GM06990 (cell line): ENCODE measurements at regions not wholly inside any gene's neighbourhood (a gene's known extent, or its start where the extent isn't known, plus 50 kb on each side); places are given as distances from the start of the nearest gene placed in this dataset.

Experiments used
- DNase-seq: peaks from one replicate; pipeline ENCODE4 v3.0.0-alpha.2; 2011; ENCODE audit not compliant: insufficient read length; ENCODE audit errors: extremely low read depth
- H3K27me3 ChIP-seq: replicated peaks from 2 replicates; pipeline ENCODE4 v1.6.0; 2011; ENCODE audit warnings: low read length; ENCODE audit not compliant: control insufficient read depth, insufficient read depth
- H3K36me3 ChIP-seq: 2 replicates; pipeline ENCODE4 v1.5.1; 2011; ENCODE audit warnings: low read length; ENCODE audit not compliant: control insufficient read depth, insufficient read depth
- H3K4me3 ChIP-seq: replicated peaks from 2 replicates; pipeline ENCODE4 v1.5.1; 2011; ENCODE audit warnings: low read depth, mild to moderate bottlenecking, control low read depth, low read length
- TF ChIP-seq, protein P1 (sequence below): IDR thresholded peaks from 2 replicates; pipeline ENCODE4 v1.5.1; 2011; ENCODE audit warnings: low read length, control low read depth, mild to moderate bottlenecking, inconsistent platforms; ENCODE audit not compliant: insufficient read depth, poor library complexity, severe bottlenecking

- Histone ChIP-seq H3K4me3 (no peak overlapping the region), H3K27me3 (no peaks in the 10 kb centered on the region), H3K36me3 (no peaks in the 10 kb centered on the region)
- no peak for DNase-seq
- TF ChIP-seq, protein P1, sequence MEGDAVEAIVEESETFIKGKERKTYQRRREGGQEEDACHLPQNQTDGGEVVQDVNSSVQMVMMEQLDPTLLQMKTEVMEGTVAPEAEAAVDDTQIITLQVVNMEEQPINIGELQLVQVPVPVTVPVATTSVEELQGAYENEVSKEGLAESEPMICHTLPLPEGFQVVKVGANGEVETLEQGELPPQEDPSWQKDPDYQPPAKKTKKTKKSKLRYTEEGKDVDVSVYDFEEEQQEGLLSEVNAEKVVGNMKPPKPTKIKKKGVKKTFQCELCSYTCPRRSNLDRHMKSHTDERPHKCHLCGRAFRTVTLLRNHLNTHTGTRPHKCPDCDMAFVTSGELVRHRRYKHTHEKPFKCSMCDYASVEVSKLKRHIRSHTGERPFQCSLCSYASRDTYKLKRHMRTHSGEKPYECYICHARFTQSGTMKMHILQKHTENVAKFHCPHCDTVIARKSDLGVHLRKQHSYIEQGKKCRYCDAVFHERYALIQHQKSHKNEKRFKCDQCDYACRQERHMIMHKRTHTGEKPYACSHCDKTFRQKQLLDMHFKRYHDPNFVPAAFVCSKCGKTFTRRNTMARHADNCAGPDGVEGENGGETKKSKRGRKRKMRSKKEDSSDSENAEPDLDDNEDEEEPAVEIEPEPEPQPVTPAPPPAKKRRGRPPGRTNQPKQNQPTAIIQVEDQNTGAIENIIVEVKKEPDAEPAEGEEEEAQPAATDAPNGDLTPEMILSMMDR, result no peak
These were observed 120.3 kb upstream of the CCDC54 start for GRCh38 chr3:107256963-107257362.

DNA sequence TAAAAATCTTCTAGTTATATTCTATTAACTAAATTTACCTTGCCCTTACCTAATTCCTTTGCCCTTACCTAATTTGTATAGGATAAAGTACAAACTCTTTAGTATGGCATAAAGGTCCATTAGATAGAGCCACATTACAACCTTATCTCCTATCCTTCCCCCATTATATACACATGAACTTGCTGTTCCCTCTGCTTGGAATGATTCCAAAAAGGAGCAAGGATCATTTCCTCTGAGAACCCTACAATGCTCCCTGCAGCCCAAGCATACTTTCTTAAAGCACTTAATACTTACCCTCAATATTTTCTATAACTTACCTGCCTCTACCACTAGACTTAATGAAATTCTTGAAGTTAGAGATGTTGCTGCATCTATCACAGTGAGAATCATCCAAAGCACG lies 118.9 kb upstream of the CCDC54 start:
- DNase-seq, result no peak
- Histone ChIP-seq H3K4me3 (no peak overlapping the region), H3K27me3 (no peaks in the 10 kb centered on the region), H3K36me3 (no peaks in the 10 kb centered on the region)
- TF ChIP-seq, protein P1, result no peak

DNA sequence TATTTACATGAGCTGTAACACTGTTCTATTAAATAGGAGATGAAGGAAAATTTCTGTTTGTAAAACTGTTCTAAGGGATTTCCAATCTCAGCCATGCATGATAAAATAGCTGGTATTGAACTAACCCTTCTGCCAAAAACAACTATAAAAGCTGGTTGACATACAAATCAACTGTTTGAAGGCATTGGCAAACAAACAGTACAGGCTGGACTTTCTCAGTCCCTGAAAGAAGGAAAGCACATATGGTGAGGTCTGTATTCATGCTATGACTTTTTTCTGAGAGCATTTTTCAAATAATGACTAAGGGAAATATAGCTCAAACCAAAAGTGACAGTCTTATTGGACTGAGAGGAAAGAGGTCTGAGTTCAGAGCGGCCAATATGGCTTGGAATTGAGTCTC lies 117.0 kb upstream of the CCDC54 start:
- no peaks in the 10 kb centered on the region for H3K36me3 ChIP-seq
- no peak for DNase-seq
- no peak overlapping the region for H3K4me3 ChIP-seq
- TF ChIP-seq, protein P1, result no peak
- no peaks in the 10 kb centered on the region for H3K27me3 ChIP-seq

DNA sequence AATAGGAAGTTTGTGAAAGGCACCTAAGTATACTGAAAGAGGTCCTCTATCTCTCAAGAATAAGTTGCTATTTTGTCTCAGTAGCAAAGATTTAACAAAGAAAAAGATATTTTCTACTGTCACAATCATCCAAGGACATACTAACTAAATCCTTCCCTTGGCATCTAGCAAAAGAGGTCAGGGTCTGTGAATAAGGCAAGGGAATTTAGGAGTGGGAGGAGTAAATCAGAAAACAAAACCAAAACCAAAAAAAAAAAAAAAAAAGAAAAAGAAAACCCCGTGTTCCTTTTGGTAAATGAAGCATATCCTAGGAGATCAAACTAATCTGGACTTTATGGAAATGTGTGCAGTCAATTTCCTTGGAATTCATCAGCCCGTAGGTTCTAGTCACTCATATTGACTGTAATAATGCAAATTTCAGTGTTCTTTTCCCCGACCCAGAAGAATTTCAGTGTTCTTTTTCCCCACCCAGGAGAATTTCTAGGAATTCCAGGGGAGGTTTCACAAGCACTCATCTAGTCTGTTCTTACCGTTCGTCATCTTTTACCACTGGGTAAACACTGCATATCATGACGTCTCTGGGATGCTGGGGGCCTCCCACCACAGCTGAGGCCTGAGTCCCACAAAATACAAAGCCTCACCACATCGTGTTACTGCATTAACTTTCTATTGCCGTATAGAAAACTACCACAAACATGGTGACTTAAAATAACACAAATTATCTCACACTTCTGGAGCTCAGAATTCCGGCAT lies 113.8 kb upstream of the CCDC54 start:
- TF ChIP-seq, protein P1, result no peak
- DNase-seq, result no peak

GRCh38 chr3:107264888-107265287 lies 112.4 kb upstream of the CCDC54 start:
- Histone ChIP-seq H3K27me3 (no peaks in the 10 kb centered on the region), H3K36me3 (no peaks in the 10 kb centered on the region), H3K4me3 (no peak overlapping the region)
- TF ChIP-seq, protein P1, result no peak
- no peak for DNase-seq

More for the DNA sequence above, 113.8 kb upstream of the CCDC54 start:
- 0 out of 2 replicates have a peak overlapping the region, but pooled peaks have one; percentile 19 for H3K4me3 ChIP-seq
- H3K27me3 ChIP-seq, result no peaks in the 10 kb centered on the region
- H3K36me3 ChIP-seq, result no peaks in the 10 kb centered on the region
